Left colon (tissue), 2 donors: ENCODE measurements at regions not wholly inside any gene's neighbourhood (a gene's known extent, or its start where the extent isn't known, plus 50 kb on each side); places are given as distances from the start of the nearest gene placed in this dataset.
A peak's percentile ranks its signal among the peaks of the same experiment; 100 is the strongest.

ENCODE experiments used
- ATAC-seq: fragments of 200-7000 bp; cut with Tn5 transposase; one replicate; pipeline ENCODE4 v1.9.1; 2020; ENCODE audit warnings: mild to moderate bottlenecking, moderate library complexity
- DNase-seq, 2 donors: peaks; one replicate each; pipeline ENCODE4 v3.0.0-alpha.2; 2020
- intact Hi-C, 2 donors: fragments of 100-400 bp; cut with DNase I in 1 of 2; cut with micrococcal nuclease in 1 of 2; formaldehyde crosslinking; loops; one replicate each; pipeline versions ENCODE4 v1.11.2 to v1.14.0; 2022; cut with DNase I, micrococcal nuclease
- donor health status: DM: no; HTN: no; CAD: no.
- donor health status: DM: yes; HTN: yes; CAD: no.

GRCh38 chr7:25877802-25878789 is 273.9 kb upstream of the NFE2L3 start:
- DNase-seq (no peak), ATAC-seq (no peak)
- intact Hi-C loops, result no loop called here

GRCh38 chr7:25879799-25880198 is 272.2 kb upstream of the NFE2L3 start:
- no peak for ATAC-seq

GRCh38 chr7:25881317-25882037 is 270.5 kb upstream of the NFE2L3 start:
- DNase-seq (no peak), ATAC-seq (no peak)
- intact Hi-C loops, result no loop called here

More at GRCh38 chr7:25879799-25880198, 272.2 kb upstream of the NFE2L3 start:
- no peak for DNase-seq
- intact Hi-C loops, result no loop called here

- intact Hi-C loops, result no loop called here
Observed at GRCh38 chr7:25882151-25882773, 269.7 kb upstream of the NFE2L3 start.

GRCh38 chr7:25884265-25884828 is 267.7 kb upstream of the NFE2L3 start:
- ATAC-seq, result no peak
- DNase-seq, result no peak
- intact Hi-C loops, result no loop called here

More at GRCh38 chr7:25882151-25882773, 269.7 kb upstream of the NFE2L3 start:
- no peak for DNase-seq
- ATAC-seq, result peak; percentile 72

- intact Hi-C loops, result loop anchor here in 1 of 2 donors (5.0 kb wide), 1 partner anchor 467 kb away; no protein-coding TSS in a partner anchor
Observed at GRCh38 chr7:25885057-25885576, 266.9 kb upstream of the NFE2L3 start.

GRCh38 chr7:25886387-25887240 is 265.4 kb upstream of the NFE2L3 start:
- no peak for DNase-seq
- no peak for ATAC-seq
- intact Hi-C loops, result loop anchor here in 1 of 2 donors (5.0 kb wide), 1 partner anchor 466 kb away; no protein-coding TSS in a partner anchor

More at GRCh38 chr7:25885057-25885576, 266.9 kb upstream of the NFE2L3 start:
- DNase-seq (no peak), ATAC-seq (no peak)

- no peak for ATAC-seq
- no peak for DNase-seq
- intact Hi-C loops, result loop anchor here in 1 of 2 donors (5.0 kb wide), 1 partner anchor 465 kb away; no protein-coding TSS in a partner anchor
Observed at GRCh38 chr7:25887266-25887665, 264.7 kb upstream of the NFE2L3 start.

- DNase-seq, result no peak
- ATAC-seq, result no peak
- intact Hi-C loops, result loop anchor here in 1 of 2 donors (5.0 kb wide), 1 partner anchor 464 kb away; no protein-coding TSS in a partner anchor
Observed at GRCh38 chr7:25887795-25888559, 264.0 kb upstream of the NFE2L3 start.

GRCh38 chr7:25889765-25890164 is 262.2 kb upstream of the NFE2L3 start:
- intact Hi-C loops, result loop anchor here (5.0 to 10.0 kb wide), 3 partner anchors 173 to 775 kb away; no protein-coding TSS in a partner anchor
- ATAC-seq, result no peak
- no peak for DNase-seq

GRCh38 chr7:25891591-25891990 is 260.4 kb upstream of the NFE2L3 start:
- intact Hi-C loops, result loop anchor here in 1 of 2 donors (5.0 to 10.0 kb wide), 2 partner anchors 171 to 773 kb away; no protein-coding TSS in a partner anchor
- no peak for DNase-seq
- ATAC-seq, result no peak

GRCh38 chr7:25893436-25893835 is 258.6 kb upstream of the NFE2L3 start:
- intact Hi-C loops, result loop anchor here in 1 of 2 donors (5.0 to 10.0 kb wide), 2 partner anchors 169 to 771 kb away; no protein-coding TSS in a partner anchor
- no peak for DNase-seq
- no peak for ATAC-seq

GRCh38 chr7:25894002-25894901 is 257.7 kb upstream of the NFE2L3 start:
- peak; percentile 78 for ATAC-seq
- intact Hi-C loops, result loop anchor here in 1 of 2 donors (5.0 to 10.0 kb wide), 2 partner anchors 168 to 771 kb away; no protein-coding TSS in a partner anchor
- DNase-seq, result peak; percentile 38 to 69

GRCh38 chr7:25894902-25895791 is 256.9 kb upstream of the NFE2L3 start:
- ATAC-seq, result peak; percentile 75
- intact Hi-C loops, result loop anchor here in 1 of 2 donors (5.0 to 10.0 kb wide), 2 partner anchors 167 to 770 kb away; no protein-coding TSS in a partner anchor
- peak; percentile 70 to 83 for DNase-seq
